ENCODE measurements at regions not wholly inside any gene's neighbourhood (a gene's known extent, or its start where the extent isn't known, plus 50 kb on each side); places are given as distances from the start of the nearest gene placed in this dataset.
"Not testable (repeated sequence)": the region's sequence is repeated elsewhere in the genome, so short reads cannot be mapped to it uniquely, and the experiment has no call there.

DNA sequence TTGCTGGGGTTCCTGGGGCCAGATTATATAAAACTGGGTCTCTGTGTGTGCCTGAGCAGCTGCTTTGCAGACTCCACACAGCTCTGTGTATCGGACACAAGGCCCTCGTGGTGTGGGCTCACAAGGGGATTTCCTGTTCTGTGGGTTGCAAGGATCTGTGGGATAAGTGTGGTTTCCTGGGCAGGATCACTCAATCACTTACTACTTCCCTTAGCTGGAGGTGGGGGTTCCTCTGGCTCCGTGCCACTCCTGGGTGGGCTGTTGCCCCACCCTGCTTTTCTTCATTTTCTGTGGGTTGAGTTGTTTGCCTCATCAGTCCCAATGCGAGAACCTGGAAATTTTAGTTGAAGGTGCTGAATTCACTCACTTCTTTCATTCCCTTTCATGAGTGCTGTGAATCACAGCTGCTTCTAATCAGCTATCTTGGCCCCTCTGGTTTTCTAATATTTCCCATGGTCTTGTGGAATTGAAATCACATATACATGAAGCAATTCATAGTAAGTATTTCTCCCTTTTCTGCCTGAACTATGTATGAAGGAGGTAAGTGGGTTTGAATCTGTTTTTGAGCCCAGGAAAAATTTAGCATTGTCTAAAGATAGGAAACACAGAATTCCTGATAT, 196.3 kb downstream of the DCDC2C start:
- no peak for DNase-seq (ENCODE audit: low read depth in 4 of 4, low spot score in 3 of 4)

DNA sequence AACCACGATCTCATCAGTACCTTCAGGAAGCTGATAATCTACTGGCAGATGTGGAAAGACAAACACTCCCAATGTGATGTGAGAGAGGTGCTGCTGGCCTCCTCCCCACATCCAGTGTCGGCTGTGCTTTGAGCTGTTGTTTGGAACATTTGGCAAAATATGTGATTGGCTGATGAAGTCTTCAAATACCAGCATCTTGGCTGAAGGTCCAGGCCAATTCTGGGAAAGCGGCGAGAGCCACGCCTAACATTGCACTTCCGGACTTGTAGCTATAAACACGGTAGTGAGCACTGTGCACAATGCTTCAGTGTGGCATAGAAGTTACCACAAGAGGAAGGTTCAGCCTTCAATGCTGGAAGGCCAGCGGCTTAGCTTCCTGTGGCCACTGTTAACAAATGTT, 198.8 kb downstream of the DCDC2C start:
- DNase-seq (ENCODE audit: low read depth in 4 of 4, low spot score in 3 of 4) = no peak

DNA sequence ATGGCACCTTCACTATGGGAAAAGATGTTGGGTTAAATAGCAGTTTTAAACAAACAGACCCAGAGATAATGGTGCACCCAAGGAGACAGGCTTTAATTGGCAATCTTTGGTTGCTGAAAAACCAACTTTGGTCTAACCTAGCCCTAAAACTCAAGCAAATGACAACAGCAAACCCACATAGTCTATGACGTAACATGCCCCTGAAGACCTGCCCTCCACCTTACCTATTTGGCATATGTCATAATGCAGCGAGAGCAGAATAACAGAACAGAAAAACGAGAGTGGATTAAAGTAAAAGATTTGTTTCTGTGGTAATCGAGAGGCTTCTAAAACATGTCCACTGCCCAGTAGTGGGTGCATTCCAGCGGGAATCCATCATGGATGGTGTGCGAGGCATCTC, 200.7 kb downstream of the DCDC2C start:
- no peak for DNase-seq (ENCODE audit: low read depth in 4 of 4, low spot score in 3 of 4)

DNA sequence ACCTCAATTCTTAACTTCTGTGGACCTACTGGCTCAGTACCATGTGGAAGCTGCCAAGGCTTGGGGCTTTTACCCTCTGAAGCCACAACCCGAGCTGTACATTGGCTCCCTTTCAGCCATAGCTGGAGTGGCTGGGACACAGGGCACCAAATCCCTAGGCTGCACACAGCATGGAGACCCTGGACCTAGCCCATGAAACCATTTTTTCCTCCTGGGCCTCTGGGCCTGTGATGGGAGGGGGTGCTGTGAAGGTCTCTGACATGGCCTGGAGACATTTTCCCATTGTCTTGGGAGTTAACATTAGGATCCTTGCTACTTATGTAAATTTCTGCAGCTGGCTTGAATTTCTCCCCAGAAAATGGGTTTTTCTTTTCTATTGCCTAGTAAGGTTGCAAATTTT, 205.1 kb downstream of the DCDC2C start:
- not testable (repeated sequence) for DNase-seq (ENCODE audit: low read depth in 4 of 4, low spot score in 3 of 4)

DNA sequence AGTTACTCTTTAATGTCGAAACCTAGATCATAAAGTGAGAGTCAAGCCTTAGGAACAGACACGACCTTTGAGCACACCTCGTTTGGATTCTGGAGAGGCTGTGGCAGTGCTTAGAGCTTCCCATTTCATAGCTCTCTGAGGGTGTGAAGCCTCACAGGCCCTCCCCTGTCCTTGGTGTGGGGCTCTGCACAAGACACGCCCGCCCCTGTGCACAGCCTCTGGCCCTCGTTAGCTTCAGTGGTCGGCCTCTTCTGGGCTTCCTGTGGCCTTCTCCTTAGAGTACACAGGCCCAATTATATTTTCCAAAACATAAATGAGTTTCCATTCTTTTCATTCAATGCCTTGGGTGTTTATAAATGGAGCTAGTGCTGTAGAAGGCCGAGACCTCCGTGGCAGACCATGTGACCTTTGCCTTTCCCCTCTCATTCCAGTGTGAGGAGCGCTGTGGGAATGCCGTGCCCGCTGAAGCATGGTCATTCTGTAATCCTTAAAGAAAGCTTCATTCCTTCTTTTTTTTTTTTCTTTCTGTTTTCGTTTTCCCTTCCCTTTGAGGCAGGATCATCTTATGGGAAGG, 208.6 kb downstream of the DCDC2C start:
- DNase-seq (ENCODE audit: low read depth in 4 of 4, low spot score in 3 of 4) = no peak

DNA sequence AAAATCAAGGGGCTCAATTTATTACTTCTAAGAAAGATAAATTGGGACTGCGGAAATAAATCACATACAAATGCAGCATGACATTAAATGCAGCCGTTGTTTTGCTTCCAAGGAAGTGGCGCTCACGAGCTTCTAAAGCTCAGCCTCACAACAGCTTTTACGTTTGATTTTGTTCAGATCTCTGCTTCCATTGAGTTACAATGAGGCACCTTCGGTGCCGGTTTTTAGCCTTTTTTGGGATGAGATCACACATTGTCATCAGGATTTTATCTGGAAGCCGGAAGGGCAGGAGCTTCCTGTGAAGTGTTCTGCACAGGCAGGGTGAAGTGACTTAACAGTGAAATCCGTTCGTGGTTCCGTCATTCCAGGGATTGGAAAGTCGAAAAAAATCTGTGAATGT, 209.8 kb downstream of the DCDC2C start:
- peak in 1 of 4 donors; percentile 8 for DNase-seq (ENCODE audit: low read depth in 4 of 4, low spot score in 3 of 4)

DNA sequence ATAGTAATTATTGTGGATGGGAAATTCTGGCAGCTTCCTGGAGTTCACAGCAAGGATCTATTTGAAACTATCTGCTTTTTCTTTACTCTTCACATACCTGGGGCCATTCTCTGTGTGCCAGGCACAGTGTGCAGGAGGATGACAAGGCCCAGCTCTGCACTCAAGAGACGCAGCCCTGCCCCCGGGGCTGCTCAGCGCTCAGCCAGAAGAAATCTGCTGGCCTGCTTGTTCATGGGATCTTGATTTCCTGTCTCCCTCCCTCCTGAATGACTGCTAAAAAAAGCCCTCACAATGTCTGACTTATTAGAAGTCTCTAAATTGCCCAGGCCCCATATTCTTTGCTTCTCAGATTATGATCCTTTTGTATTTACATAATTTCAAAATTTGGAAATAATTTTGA, 210.9 kb downstream of the DCDC2C start:
- DNase-seq (ENCODE audit: low read depth in 4 of 4, low spot score in 3 of 4) = no peak

DNA sequence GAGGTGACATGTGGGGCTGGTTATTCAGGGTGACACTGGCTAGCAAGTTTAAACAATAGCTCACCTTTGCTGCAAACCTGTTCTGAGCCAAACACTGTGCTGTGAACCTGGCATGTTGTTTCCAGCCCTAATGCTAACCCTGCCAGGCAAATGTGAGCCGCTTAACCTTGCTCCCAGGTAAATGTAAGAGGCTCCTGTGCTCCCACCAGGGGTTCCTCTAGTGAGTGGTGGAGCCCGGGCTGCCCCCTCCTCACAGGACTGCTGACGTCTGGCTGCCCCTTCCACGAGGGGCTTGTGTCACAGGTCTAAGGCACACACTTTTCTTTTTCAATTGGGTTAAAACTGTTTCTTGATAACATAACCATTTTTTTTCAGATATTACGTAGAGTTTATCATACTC, 223.7 kb downstream of the DCDC2C start:
- no peak for DNase-seq (ENCODE audit: low read depth in 4 of 4, low spot score in 3 of 4)

DNA sequence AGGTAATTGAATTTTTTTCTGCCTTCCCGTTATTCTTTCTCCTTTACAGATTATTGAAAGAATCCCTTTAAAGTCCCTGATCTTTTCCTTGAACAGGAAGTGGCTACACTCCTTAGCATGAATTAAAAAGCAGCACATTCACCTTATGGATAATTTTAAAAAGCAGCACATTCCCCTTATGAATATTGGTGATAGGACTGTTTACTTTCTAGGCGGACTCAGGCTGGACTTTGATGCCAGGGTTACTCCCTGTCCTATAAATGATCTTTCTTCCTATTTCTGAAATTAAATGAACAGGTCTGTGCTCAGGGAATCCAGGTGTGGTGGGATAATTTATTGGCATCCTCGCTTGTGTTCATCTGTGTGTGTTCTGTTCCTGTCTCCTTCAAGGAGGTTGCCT, 226.0 kb downstream of the DCDC2C start:
- DNase-seq (ENCODE audit: low read depth in 4 of 4, low spot score in 3 of 4) = no peak

DNA sequence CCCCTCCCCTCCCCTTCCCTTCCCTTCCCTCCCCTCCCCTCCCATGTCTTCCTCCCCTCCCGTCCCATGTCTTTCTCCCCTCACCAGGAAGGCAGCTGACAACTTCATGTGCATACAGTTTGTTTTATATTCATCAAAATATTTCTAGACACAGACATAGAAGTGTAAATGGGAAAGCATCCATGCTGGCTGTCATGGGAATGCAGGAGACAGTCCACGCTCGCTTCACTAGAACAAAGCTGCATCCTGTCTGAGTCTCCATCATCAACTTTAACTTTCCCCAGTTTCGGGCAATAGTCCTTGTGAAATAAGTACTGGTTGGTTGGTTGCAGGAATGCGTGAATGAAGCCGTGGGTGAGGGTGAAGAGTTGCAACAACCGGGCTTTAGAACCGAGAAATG, 226.9 kb downstream of the DCDC2C start:
- no peak for DNase-seq (ENCODE audit: low read depth in 4 of 4, low spot score in 3 of 4)

DNA sequence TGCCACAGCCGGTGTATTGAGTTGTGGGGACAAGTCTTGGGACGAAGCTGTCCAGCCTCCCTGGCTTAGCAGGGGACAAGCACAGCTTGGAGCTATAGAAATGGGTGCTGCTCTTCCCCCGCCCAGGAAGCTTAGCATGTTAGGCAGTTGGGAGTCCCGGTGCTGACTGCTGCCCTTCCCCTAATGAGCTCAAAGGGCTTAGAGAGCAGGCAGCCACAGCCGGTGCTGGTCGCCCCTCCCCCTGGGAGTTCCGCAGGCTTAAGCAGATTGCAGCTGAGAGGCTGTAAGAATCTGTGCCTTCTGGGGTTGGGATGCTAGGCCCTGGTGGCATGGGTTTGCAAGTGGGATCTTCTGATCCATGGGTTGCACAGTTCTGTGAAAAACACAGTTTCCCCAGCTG, 237.3 kb downstream of the DCDC2C start:
- no peak for DNase-seq (ENCODE audit: low read depth in 4 of 4, low spot score in 3 of 4)

DNA sequence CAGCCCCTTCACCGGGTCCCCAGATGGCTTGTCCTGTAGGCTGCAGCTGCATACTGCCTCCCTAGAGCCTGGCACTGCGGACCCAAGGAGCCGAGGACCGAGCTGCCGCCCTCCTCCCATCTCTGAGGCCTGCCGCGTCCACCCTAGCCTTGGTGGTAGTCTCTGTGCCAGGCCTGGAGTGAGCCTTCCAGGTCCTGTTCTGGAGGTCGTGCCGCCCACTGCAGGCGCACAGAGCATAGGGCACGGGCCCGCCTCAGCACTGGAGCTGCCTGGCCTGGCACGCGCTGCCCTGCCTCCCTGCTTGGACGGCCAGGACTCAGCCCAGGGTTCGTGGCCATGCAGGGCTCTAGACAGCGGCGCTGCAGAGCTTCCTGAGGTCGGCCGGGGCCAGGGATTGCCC, 239.5 kb downstream of the DCDC2C start:
- no peak for DNase-seq (ENCODE audit: low read depth in 4 of 4, low spot score in 3 of 4)

DNA sequence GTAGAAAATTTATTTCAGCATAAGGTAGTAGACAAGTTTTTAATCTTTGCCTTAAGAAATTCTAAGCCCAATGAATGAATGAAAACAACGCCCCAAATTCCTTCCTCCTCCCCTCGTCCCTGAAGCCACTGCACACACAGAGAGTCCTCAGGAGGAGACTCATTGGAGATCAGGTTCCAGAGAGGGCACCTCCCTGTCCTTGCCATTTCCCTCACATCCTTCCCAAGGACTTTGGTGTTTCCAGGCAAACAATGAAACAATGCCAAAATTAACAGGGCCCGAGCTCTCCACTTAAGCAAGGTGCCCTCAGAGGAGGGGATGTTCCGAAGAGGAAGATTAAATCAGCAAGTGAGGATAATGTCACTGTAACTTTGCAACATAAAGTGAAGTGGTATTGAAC, 240.7 kb downstream of the DCDC2C start:
- DNase-seq (ENCODE audit: low read depth in 4 of 4, low spot score in 3 of 4) = no peak

DNA sequence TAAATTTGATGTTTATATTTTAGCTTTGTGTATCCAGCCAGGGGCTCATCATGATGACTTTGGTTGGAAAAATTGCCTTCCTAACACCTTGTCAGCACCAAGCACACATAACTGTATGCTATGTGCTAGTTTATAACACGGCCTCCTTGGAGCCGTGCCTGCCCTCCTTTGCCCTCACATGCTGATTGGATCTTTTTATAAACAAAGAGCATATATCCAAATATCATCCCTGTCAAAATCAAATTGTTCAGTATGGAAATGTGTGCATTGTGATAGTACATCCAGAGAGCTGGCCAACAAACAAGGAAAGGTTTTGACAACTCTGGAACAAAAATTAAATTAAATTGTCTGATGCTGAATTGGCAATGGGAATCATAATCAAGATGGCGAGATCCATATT, 241.5 kb downstream of the DCDC2C start:
- DNase-seq (ENCODE audit: low read depth in 4 of 4, low spot score in 3 of 4) = no peak

DNA sequence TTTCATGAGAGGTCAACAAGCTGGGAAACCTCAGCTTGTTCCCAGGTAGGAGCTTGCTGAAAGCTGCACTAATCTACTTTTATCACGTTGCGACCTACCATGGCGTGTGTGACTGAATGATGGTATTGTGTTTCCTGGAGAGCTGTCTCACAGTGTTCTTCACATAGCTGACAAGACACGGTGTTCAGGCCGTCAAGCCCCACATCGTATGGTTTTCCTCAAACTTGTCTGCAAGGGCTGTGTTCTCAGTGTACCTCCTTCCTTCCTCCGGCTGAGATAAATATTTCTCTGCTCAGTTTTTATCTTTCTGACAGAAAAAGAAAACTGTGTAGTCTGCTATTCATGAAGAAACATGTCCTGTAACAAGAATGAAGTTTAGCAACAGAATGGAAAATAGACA, 244.8 kb downstream of the DCDC2C start:
- no peak for DNase-seq (ENCODE audit: low read depth in 4 of 4, low spot score in 3 of 4)

DNA sequence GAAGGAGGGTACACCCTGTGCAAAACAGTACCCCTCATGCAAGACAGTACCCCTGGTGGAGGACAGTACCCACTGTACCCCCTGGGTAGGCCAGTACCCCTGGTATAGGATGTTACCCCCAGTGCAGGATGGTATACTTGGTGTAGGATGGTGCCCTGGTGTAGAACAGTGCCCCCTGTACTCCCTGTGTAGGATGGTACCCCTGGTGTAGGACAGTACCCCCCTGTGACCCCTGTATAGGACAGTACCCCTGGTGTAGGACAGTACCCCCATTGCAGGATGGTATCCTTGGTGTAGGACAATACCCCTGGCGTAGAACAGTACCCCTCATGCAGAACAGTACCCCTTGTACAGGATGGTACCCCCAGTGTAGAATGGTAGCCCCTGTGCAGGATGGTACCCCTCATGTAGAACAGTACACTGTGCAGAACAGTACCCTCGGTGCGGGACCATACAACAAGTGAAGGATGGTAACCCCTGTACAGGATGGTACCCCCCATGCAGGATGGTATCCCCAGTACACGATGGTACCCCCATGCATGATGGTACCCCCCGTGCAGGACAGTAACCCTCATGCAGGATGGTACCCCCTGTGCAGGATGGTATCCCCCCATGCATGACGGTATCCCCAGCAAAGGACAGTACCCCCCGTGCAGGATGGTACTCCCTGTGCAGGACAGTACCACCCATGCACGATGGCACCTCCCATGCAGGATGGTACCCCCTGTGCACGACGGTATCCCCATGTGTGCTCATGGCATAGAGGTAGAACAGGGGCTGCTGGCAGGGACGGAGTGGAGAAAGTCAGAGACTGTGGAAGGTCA, 248.0 kb downstream of the DCDC2C start:
- no peak for DNase-seq (ENCODE audit: low read depth in 4 of 4, low spot score in 3 of 4)

DNA sequence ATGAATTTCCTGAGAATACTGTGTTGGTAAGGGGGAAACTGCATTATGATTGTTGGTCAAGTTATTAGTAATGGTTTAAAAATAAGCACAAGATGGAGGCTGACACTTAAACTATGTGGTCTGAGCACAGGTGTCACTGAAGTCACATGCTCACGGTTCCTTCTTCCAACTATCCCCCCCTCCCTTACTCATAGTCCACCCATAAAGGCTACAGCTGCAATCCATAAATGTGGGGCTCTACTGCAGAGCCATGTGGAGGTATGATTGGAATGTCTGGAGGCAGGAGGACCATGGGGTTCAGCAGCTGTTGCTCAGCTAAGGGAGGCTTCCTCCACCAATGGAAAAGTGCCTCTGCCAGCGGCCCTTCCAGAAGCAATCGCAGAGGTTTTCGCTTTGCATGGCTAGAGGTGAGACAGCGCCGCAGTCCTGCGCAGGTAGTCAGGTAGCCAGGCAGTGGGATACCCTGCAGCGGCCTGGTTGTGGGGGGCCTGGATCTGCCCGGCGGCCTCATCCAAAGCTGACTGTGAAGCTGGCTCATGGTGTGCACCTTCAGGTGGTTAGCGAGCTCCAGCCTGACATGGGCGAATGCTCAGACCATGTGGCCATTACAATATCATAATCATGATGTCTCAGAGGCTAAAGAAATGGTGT, 249.6 kb downstream of the DCDC2C start:
- no peak for DNase-seq (ENCODE audit: low read depth in 4 of 4, low spot score in 3 of 4)

DNA sequence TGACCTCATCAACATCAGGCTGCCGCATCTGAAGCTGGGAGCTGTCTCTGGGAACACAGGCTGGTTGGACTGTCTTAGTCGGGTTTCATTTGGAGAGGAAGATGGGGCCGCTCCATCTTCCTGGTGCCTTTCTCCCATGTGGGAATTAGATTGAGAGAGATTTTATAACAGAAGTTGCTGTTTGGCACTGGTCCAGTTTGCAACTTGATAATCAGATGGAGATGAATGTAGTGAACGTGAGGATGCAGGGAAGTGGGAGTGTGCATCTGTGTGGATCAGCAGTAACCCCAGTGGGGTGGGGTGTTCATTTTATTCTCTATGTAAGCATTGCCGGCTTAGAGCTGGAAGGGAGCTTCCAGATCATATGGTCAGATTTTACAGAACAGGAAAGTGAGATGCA, 250.9 kb downstream of the DCDC2C start:
- DNase-seq (ENCODE audit: low read depth in 4 of 4, low spot score in 3 of 4) = no peak

DNA sequence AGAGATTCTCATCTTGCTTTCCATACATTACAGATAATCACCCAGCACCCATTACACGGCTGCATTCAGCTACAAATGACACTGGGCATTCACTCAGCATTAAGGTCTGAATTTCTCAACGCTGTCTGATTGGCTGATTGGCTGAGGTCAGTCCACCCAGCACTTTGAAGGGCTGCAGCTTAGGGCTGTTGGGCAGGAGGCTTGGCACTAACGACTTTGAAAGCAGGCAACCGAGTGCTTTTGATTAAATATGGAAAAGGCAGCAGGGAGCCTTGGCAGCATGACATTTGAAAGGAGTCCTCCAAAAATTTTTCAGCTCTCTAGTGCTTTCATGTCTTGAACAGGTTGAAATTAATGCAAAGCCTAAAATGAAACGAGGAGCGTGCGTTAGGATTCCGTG, 253.0 kb downstream of the DCDC2C start:
- DNase-seq (ENCODE audit: low read depth in 4 of 4, low spot score in 3 of 4) = no peak

DNA sequence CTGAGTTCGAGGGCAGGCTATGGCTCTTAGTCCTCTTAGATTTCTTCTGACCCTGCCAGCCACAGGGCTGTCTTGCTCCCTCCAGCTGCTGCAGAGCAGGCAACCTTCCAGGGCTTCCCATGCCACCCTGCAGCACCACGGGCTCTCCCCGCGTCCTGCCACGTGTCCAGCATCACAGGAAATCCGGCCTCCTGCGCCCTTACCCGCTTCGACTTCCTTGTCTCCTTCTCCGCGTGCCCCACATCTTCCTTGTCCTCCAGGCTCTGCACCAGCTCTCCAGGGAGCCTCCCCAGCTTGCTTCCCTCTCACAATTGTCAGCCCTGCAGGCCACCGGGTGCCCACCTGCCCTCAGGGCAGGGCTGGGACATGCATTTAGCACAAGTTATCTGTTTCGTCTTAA, 253.5 kb downstream of the DCDC2C start:
- no peak for DNase-seq (ENCODE audit: low read depth in 4 of 4, low spot score in 3 of 4)

DNA sequence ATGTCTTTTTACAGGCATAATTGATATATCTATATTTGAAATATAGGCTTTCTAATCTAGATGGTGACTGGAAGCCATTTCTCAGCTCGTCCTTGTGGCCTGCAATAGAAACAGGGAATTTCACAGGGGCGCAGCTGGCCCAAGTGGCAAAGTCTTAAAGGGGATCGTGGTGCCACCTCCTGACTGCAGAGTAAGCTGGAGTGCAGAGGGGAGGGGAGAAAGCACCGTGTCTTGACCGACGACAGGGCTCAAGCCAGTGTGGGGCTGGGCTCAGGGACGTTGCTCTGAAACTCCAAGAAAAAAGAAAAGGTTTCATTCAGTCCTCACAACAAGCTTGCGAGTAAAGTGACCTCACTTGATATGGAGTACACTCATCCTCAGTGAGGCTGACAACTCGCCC, 255.1 kb downstream of the DCDC2C start:
- no peak for DNase-seq (ENCODE audit: low read depth in 4 of 4, low spot score in 3 of 4)

DNA sequence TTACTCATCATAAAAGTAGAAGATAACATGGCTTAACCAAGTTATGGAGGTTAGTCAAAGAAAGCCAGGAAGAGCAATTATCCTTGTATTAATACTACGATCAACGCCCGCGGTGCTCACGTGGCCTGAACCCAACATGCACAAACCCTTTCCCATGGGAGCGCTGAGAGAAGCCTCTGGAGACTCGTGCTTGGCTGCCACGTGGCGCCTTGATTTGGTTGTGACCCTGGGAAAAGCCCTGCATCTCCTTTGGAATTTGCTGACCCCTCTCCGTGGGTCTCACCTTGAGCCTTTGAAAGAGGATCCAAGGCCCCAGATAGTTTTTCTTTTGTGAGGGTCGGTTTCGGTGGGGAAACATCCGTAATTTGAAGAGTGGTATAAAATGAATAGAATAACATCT, 255.6 kb downstream of the DCDC2C start:
- no peak for DNase-seq (ENCODE audit: low read depth in 4 of 4, low spot score in 3 of 4)
